ENCODE measurements at regions not wholly inside any gene's neighbourhood (a gene's known extent, or its start where the extent isn't known, plus 50 kb on each side); places are given as distances from the start of the nearest gene placed in this dataset.

GRCh38 chr2:48855142-48855541, 99.6 kb upstream of the LHCGR start:
- Histone ChIP-seq H2AK5ac (ENCODE audit: insufficient read length, low read length) (no peak overlapping the region), H2BK15ac (ENCODE audit: low read depth, low read length) (no peak overlapping the region), H4K5ac (ENCODE audit: insufficient read length, low read depth, low read length) (no peak overlapping the region), H3K23me2 (ENCODE audit: insufficient read length, low read depth, low read length, poor library complexity, severe bottlenecking) (no peaks in the 10 kb centered on the region), H3K4ac (ENCODE audit: low read depth, low read length) (no peak overlapping the region), H3K79me1 (ENCODE audit: insufficient read depth, low read depth, low read length, poor library complexity, severe bottlenecking) (no peaks in the 10 kb centered on the region), H2BK120ac (ENCODE audit: low read depth, low read length, poor library complexity, severe bottlenecking) (no peak overlapping the region), H3T11ph (ENCODE audit: low read length) (no peak overlapping the region), H3K4me1 (ENCODE audit: insufficient read depth, low read length) (no peaks in the 10 kb centered on the region), H3K23ac (ENCODE audit: insufficient read length, low read depth, low read length) (no peak overlapping the region), H3K27me3 (ENCODE audit: insufficient read depth, low read length) (no peaks in the 10 kb centered on the region), H3K27ac (ENCODE audit: insufficient read length, low read depth, low read length) (no peak overlapping the region), H2BK12ac (ENCODE audit: insufficient read length, low read depth, low read length) (no peak overlapping the region), H3K4me2 (ENCODE audit: insufficient read depth, insufficient read length, low read length) (no peak overlapping the region), H3K79me2 (ENCODE audit: insufficient read depth, low read length) (no peaks in the 10 kb centered on the region), H4K91ac (ENCODE audit: insufficient read length, low read depth, low read length) (no peak overlapping the region), H2BK20ac (ENCODE audit: low read depth, low read length, poor library complexity, severe bottlenecking) (no peak overlapping the region), H3K14ac (ENCODE audit: insufficient read depth, low read length) (no peak overlapping the region), H4K8ac (replicated peaks; ENCODE audit: insufficient read length, low read depth, low read length) (no peak overlapping the region), H2AFZ (ENCODE audit: low read length) (no peak overlapping the region), H3K56ac (ENCODE audit: insufficient read length, low read depth, low read length) (no peak overlapping the region), H4K20me1 (ENCODE audit: control insufficient read depth, insufficient read depth, insufficient read length) (no peaks in the 10 kb centered on the region), H3K18ac (ENCODE audit: insufficient read length, low read depth, low read length) (no peak overlapping the region), H3K9ac (ENCODE audit: extremely low read depth, insufficient read length, low read length) (no peak overlapping the region), H2BK5ac (ENCODE audit: insufficient read length, low read length) (no peak overlapping the region), H3K9me3 (ENCODE audit: control insufficient read depth, low read depth, low read length) (no peaks in the 10 kb centered on the region)
- no peak for TF ChIP-seq CTCF (conservative IDR thresholded peaks at IDR 0.05)
- no peaks in the 10 kb centered on the region for H3K27me3 Mint-ChIP-seq (ENCODE audit: low read depth)
- H3K36me3 Mint-ChIP-seq (ENCODE audit: insufficient read depth in 1 of 3, low read depth in 3 of 3), result no peaks in the 10 kb centered on the region; a peak in 1 of 7 replicates
- no peak overlapping the region for H3K4me3 Mint-ChIP-seq
- no peaks in the 10 kb centered on the region for H3K4me1 Mint-ChIP-seq
- WGBS (ENCODE audit: extremely low coverage, insufficient read length, low lambda C conversion rate), result no CpG with 5 or more reads among the region's 2 CpGs
- H3K27ac Mint-ChIP-seq, result no peak overlapping the region; a peak in 1 of 7 replicates
- no peak for DNase-seq
- no peaks in the 10 kb centered on the region for H3K9me3 Mint-ChIP-seq
